Colonic mucosa (tissue), 4 donors: ENCODE measurements at regions not wholly inside any gene's neighbourhood (a gene's known extent, or its start where the extent isn't known, plus 50 kb on each side); places are given as distances from the start of the nearest gene placed in this dataset.

Source experiments
- DNase-seq: peaks from one replicate; pipeline ENCODE4 v3.0.0-alpha.2; 2020
- H3K27ac ChIP-seq: fragments of 200-600 bp; one replicate; pipeline ENCODE4 v1.8.0; 2021
- H3K27me3 ChIP-seq: fragments of 200-600 bp; one replicate; pipeline ENCODE4 v1.8.0; 2021
- H3K36me3 ChIP-seq: fragments of 200-600 bp; one replicate; pipeline ENCODE4 v1.8.0; 2021
- H3K4me1 ChIP-seq: fragments of 200-600 bp; one replicate; pipeline ENCODE4 v1.8.0; 2021; ENCODE audit warnings: mild to moderate bottlenecking
- H3K4me3 ChIP-seq: fragments of 200-600 bp; one replicate; pipeline ENCODE4 v1.8.0; 2021
- H3K9ac ChIP-seq, 2 donors: one replicate each; pipeline ENCODE4 v1.7.0; 2013; ENCODE audit warnings: control low read depth in 2 of 2, low read depth in 2 of 2, low read length in 2 of 2
- H3K9me3 ChIP-seq: fragments of 200-600 bp; one replicate; pipeline ENCODE4 v1.8.0; 2021
- CTCF ChIP-seq: fragments of 200-600 bp; IDR thresholded peaks from one replicate; pipeline ENCODE4 v1.8.0; 2022; ENCODE audit warnings: antibody characterized with exemption, mild to moderate bottlenecking
- intact Hi-C: fragments of 100-400 bp; cut with DNase I; formaldehyde crosslinking; loops from one replicate; pipeline ENCODE4 v1.14.1; 2022
- donor health status: healthy.
- donor health status: DM: no; HTN: no; CAD: no.
- donor health status: DM: no; HTN: no; CAD: no.

GRCh38 chr7:34269084-34269483 is 363.7 kb downstream of the BMPER start:
- Histone ChIP-seq H3K4me1 (no peaks in the 10 kb centered on the region), H3K4me3 (no peak overlapping the region), H3K9ac (no peak overlapping the region), H3K27me3 (no peaks in the 10 kb centered on the region), H3K36me3 (no peaks in the 10 kb centered on the region), H3K27ac (no peak overlapping the region), H3K9me3 (no peaks in the 10 kb centered on the region)
- intact Hi-C loops: no loop called here
- no peak for DNase-seq
- no peak for TF ChIP-seq CTCF

- no peaks in the 10 kb centered on the region for H3K36me3 ChIP-seq
- no peaks in the 10 kb centered on the region for H3K9me3 ChIP-seq
- no peak for DNase-seq
- intact Hi-C loops: no loop called here
- H3K4me1 ChIP-seq: no peaks in the 10 kb centered on the region
- H3K27me3 ChIP-seq: no peaks in the 10 kb centered on the region
- no peak for TF ChIP-seq CTCF
- H3K4me3 ChIP-seq: no peak overlapping the region
- H3K9ac ChIP-seq: no peak overlapping the region
- H3K27ac ChIP-seq: no peak overlapping the region
These were observed 370.3 kb downstream of the BMPER start for GRCh38 chr7:34275624-34276023.

- Histone ChIP-seq H3K27ac (no peak overlapping the region), H3K9me3 (no peaks in the 10 kb centered on the region), H3K36me3 (no peaks in the 10 kb centered on the region), H3K4me1 (no peaks in the 10 kb centered on the region), H3K27me3 (no peaks in the 10 kb centered on the region), H3K9ac (no peak overlapping the region), H3K4me3 (no peak overlapping the region)
- intact Hi-C loops: no loop called here
- TF ChIP-seq CTCF: no peak
- no peak for DNase-seq
These were observed 371.9 kb downstream of the BMPER start for GRCh38 chr7:34277016-34277802.

GRCh38 chr7:34277803-34278199 is 372.5 kb downstream of the BMPER start:
- intact Hi-C loops: no loop called here
- H3K9me3 ChIP-seq: no peaks in the 10 kb centered on the region
- no peaks in the 10 kb centered on the region for H3K36me3 ChIP-seq
- H3K4me1 ChIP-seq: no peaks in the 10 kb centered on the region
- no peak overlapping the region for H3K27ac ChIP-seq
- H3K9ac ChIP-seq: no peak overlapping the region
- H3K4me3 ChIP-seq: no peak overlapping the region
- no peaks in the 10 kb centered on the region for H3K27me3 ChIP-seq
- no peak for TF ChIP-seq CTCF
- DNase-seq: no peak

- Histone ChIP-seq H3K27ac (no peak overlapping the region), H3K9ac (no peak overlapping the region), H3K27me3 (no peaks in the 10 kb centered on the region), H3K4me3 (no peak overlapping the region), H3K36me3 (no peaks in the 10 kb centered on the region), H3K9me3 (no peaks in the 10 kb centered on the region), H3K4me1 (no peaks in the 10 kb centered on the region)
- no peak for TF ChIP-seq CTCF
- intact Hi-C loops: no loop called here
- no peak for DNase-seq
These were observed 375.9 kb downstream of the BMPER start for GRCh38 chr7:34281260-34281659.
